T-helper 9 cell (primary cell): ENCODE measurements at regions not wholly inside any gene's neighbourhood (a gene's known extent, or its start where the extent isn't known, plus 50 kb on each side); places are given as distances from the start of the nearest gene placed in this dataset.

Experiments used
- DNase-seq: peaks from one replicate; pipeline ENCODE4 v3.0.0-alpha.2; 2020

GRCh38 chr2:88281302-88282217 lies 111.4 kb downstream of the THNSL2 start:
- DNase-seq = no peak

GRCh38 chr2:88269836-88270235 lies 99.7 kb downstream of the THNSL2 start:
- no peak for DNase-seq

GRCh38 chr2:88265352-88266303 lies 95.5 kb downstream of the THNSL2 start:
- no peak for DNase-seq

GRCh38 chr2:88263861-88264260 lies 93.7 kb downstream of the THNSL2 start:
- DNase-seq = no peak

GRCh38 chr2:88261725-88262124 lies 91.6 kb downstream of the THNSL2 start:
- no peak for DNase-seq

- DNase-seq = no peak
Measured at GRCh38 chr2:88258208-88258607, 88.1 kb downstream of the THNSL2 start.

GRCh38 chr2:88254437-88255091 lies 84.4 kb downstream of the THNSL2 start:
- no peak for DNase-seq

- no peak for DNase-seq
Measured at GRCh38 chr2:88253997-88254396, 83.9 kb downstream of the THNSL2 start.

- DNase-seq = no peak
Measured at GRCh38 chr2:88253375-88253774, 83.2 kb downstream of the THNSL2 start.

- no peak for DNase-seq
Measured at GRCh38 chr2:88252646-88253045, 82.5 kb downstream of the THNSL2 start.

GRCh38 chr2:88252111-88252510 lies 82.0 kb downstream of the THNSL2 start:
- no peak for DNase-seq

- DNase-seq = no peak
Measured at GRCh38 chr2:88250404-88250803, 80.3 kb downstream of the THNSL2 start.

- no peak for DNase-seq
Measured at GRCh38 chr2:88248280-88248828, 78.2 kb downstream of the THNSL2 start.

GRCh38 chr2:88247531-88247930 lies 77.4 kb downstream of the THNSL2 start:
- no peak for DNase-seq

- DNase-seq = no peak
Measured at GRCh38 chr2:88245109-88245508, 75.0 kb downstream of the THNSL2 start.

- no peak for DNase-seq
Measured at GRCh38 chr2:88239781-88240180, 69.6 kb downstream of the THNSL2 start.

- DNase-seq = no peak
Measured at GRCh38 chr2:88236666-88237065, 66.5 kb downstream of the THNSL2 start.
